Effector memory CD8-positive, alpha-beta T cell (primary cell): ENCODE measurements at regions not wholly inside any gene's neighbourhood (a gene's known extent, or its start where the extent isn't known, plus 50 kb on each side); places are given as distances from the start of the nearest gene placed in this dataset.
A peak's percentile ranks its signal among the peaks of the same experiment; 100 is the strongest.

ENCODE experiments used
- ATAC-seq: fragments of 150-1000 bp; cut with Tn5 transposase; replicated peaks from 2 replicates; pipeline ENCODE4 v1.10.0; 2021; ENCODE audit warnings: mild to moderate bottlenecking, moderate library complexity
- DNase-seq, 3 experiments: peaks; one replicate each; pipeline ENCODE4 v3.0.0; 2021
- H3K27ac Mint-ChIP-seq, 2 donors: one replicate each; pipeline ENCODE4 v1.8.0; 2022; ENCODE audit warnings: mild to moderate bottlenecking in 2 of 2, mixed read lengths in 2 of 2, moderate library complexity in 2 of 2
- H3K27me3 Mint-ChIP-seq, 2 donors: one replicate each; pipeline ENCODE4 v1.8.0; 2022; ENCODE audit warnings: mixed read lengths in 2 of 2
- H3K36me3 Mint-ChIP-seq: one replicate; pipeline ENCODE4 v1.8.0; 2022; ENCODE audit warnings: mild to moderate bottlenecking, moderate library complexity, mixed read lengths; ENCODE audit not compliant: insufficient read depth
- H3K4me1 Mint-ChIP-seq, 2 donors: one replicate each; pipeline ENCODE4 v1.8.0; 2022; ENCODE audit warnings: low read depth in 2 of 2, mixed read lengths in 2 of 2
- H3K4me3 Mint-ChIP-seq, 2 donors: one replicate each; pipeline ENCODE4 v1.8.0; 2022; ENCODE audit warnings: mild to moderate bottlenecking in 2 of 2, mixed read lengths in 2 of 2, moderate library complexity in 2 of 2
- H3K9me3 Mint-ChIP-seq, 2 donors: one replicate each; pipeline ENCODE4 v1.8.0; 2022; ENCODE audit warnings: mixed read lengths in 2 of 2

- H3K27me3 Mint-ChIP-seq: peaks cover 0 to 11% of the 10 kb centered on the region in 2 donors
- H3K27ac Mint-ChIP-seq: no peak overlapping the region
- H3K36me3 Mint-ChIP-seq: no peaks in the 10 kb centered on the region
- ATAC-seq (no peak), DNase-seq (no peak)
- no peaks in the 10 kb centered on the region for H3K9me3 Mint-ChIP-seq
- no peak overlapping the region for H3K4me3 Mint-ChIP-seq
- no peaks in the 10 kb centered on the region for H3K4me1 Mint-ChIP-seq
These were observed 137.3 kb upstream of the GOLIM4 start for GRCh38 chr3:168233001-168233400.

- no peak for DNase-seq
- Mint-ChIP-seq H3K27ac (no peak overlapping the region), H3K9me3 (no peaks in the 10 kb centered on the region), H3K4me1 (no peaks in the 10 kb centered on the region), H3K36me3 (no peaks in the 10 kb centered on the region), H3K27me3 (peaks cover 0 to 6% of the 10 kb centered on the region in 2 donors), H3K4me3 (no peak overlapping the region)
- ATAC-seq: no peak
These were observed 127.4 kb upstream of the GOLIM4 start for GRCh38 chr3:168223085-168223484.

- ATAC-seq (no peak), DNase-seq (no peak)
- H3K9me3 Mint-ChIP-seq: no peaks in the 10 kb centered on the region
- no peak overlapping the region for H3K27ac Mint-ChIP-seq
- no peak overlapping the region for H3K4me3 Mint-ChIP-seq
- peaks cover 2% of the 10 kb centered on the region for H3K36me3 Mint-ChIP-seq
- H3K27me3 Mint-ChIP-seq: peaks cover 0 to 6% of the 10 kb centered on the region in 2 donors
- H3K4me1 Mint-ChIP-seq: no peaks in the 10 kb centered on the region
These were observed 124.8 kb upstream of the GOLIM4 start for GRCh38 chr3:168220556-168220955.

DNA sequence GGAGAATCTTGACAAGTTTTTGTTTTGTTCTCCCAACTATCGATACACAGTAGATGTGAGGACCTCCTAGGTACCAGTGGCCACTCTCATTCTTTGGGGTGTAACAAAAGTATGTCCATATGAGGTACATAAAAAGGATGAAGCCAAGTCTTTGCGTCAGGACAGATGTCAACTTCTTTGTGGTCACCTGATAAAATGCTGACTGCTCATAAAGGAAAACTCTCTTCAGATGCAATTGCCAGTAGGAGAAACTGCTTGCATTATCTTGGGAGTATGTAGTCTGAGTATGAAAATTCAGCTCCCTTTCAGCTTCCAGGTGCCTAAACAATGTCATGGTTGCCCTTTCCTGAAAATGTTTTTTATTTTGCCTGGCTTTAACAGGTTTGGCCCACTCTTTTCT, 123.8 kb upstream of the GOLIM4 start:
- H3K27me3 Mint-ChIP-seq: peaks cover 0 to 6% of the 10 kb centered on the region in 2 donors
- H3K9me3 Mint-ChIP-seq: no peaks in the 10 kb centered on the region
- peaks cover 0 to 3% of the 10 kb centered on the region in 2 donors for H3K4me1 Mint-ChIP-seq
- peaks cover 2% of the 10 kb centered on the region for H3K36me3 Mint-ChIP-seq
- peak overlapping the region in 1 of 2 donors; percentile 17 for H3K27ac Mint-ChIP-seq
- no peak for ATAC-seq
- H3K4me3 Mint-ChIP-seq: no peak overlapping the region
- DNase-seq: no peak

GRCh38 chr3:168218600-168218999, 122.9 kb upstream of the GOLIM4 start:
- ATAC-seq: no peak
- no peak for DNase-seq
- Mint-ChIP-seq H3K4me3 (no peak overlapping the region), H3K27me3 (peaks cover 0 to 6% of the 10 kb centered on the region in 2 donors), H3K9me3 (no peaks in the 10 kb centered on the region), H3K27ac (no peak overlapping the region), H3K36me3 (peaks cover 2% of the 10 kb centered on the region), H3K4me1 (peaks cover 5 to 6% of the 10 kb centered on the region in 2 donors)

GRCh38 chr3:168216851-168217250, 121.1 kb upstream of the GOLIM4 start:
- no peaks in the 10 kb centered on the region for H3K9me3 Mint-ChIP-seq
- no peak for DNase-seq
- H3K36me3 Mint-ChIP-seq: peaks cover 2% of the 10 kb centered on the region
- H3K4me3 Mint-ChIP-seq: no peak overlapping the region
- H3K4me1 Mint-ChIP-seq: peaks cover 8 to 9% of the 10 kb centered on the region in 2 donors
- no peak overlapping the region for H3K27ac Mint-ChIP-seq
- no peak for ATAC-seq
- H3K27me3 Mint-ChIP-seq: peaks cover 0 to 4% of the 10 kb centered on the region in 2 donors

DNA sequence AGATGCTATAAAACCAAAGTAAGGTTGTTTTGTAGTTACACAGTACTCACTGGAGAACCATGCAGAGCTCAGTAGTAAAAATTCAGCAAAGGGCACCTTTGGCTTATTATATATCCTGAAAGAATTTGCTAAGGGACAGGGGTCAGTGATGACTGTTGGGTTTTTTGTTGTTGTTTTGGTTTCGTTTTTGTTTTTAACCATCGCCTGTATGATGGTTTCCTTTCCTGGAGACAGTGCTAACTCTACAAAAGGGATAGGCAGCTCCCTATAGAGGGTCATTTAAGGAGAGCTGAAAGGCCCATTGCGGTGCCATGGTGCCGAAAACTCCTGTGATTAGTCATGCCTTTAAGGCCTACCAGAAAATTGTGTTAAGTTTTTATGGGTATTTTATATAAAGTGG, 118.2 kb upstream of the GOLIM4 start:
- Mint-ChIP-seq H3K9me3 (no peaks in the 10 kb centered on the region), H3K36me3 (peaks cover 2% of the 10 kb centered on the region), H3K27me3 (no peaks in the 10 kb centered on the region), H3K4me1 (peaks cover 8 to 9% of the 10 kb centered on the region in 2 donors), H3K4me3 (peak overlapping the region; percentile 36 to 69), H3K27ac (peak overlapping the region; percentile 36 to 83)
- ATAC-seq: peak; percentile 47
- no peak for DNase-seq

DNA sequence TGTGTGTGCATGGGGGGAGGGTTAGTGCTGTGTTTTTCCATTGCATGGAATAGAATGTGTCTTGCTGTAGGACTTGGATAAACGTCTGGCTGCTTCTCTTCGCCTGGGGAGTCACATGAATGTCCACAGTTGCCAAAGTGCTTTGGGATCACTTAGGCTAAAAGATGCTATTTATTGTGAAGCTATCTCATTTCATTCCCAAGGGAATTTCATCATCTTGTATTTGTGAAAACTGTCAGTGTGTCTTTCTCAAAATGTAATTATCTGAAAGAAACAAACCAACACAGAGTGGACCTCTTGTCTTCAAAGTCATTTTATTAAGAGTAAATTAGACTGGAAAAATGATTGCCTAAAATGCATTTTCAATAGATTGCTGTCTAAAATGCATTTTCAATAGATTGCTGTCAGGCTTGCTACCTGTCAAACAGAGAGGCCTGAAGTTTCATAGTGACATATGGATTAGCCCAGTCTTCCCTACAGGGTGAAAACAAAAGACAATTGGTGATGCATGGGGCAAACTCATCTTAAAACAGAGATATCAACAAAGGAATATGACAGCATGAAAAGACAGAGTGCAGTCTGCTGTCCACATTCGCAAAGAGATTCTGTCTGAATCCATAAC, 117.1 kb upstream of the GOLIM4 start:
- no peaks in the 10 kb centered on the region for H3K9me3 Mint-ChIP-seq
- H3K4me3 Mint-ChIP-seq: peak overlapping the region in 1 of 2 donors; percentile 43
- peaks cover 2% of the 10 kb centered on the region for H3K36me3 Mint-ChIP-seq
- peaks cover 8 to 9% of the 10 kb centered on the region in 2 donors for H3K4me1 Mint-ChIP-seq
- ATAC-seq (no peak), DNase-seq (no peak)
- H3K27me3 Mint-ChIP-seq: no peaks in the 10 kb centered on the region
- H3K27ac Mint-ChIP-seq: no peak overlapping the region

DNA sequence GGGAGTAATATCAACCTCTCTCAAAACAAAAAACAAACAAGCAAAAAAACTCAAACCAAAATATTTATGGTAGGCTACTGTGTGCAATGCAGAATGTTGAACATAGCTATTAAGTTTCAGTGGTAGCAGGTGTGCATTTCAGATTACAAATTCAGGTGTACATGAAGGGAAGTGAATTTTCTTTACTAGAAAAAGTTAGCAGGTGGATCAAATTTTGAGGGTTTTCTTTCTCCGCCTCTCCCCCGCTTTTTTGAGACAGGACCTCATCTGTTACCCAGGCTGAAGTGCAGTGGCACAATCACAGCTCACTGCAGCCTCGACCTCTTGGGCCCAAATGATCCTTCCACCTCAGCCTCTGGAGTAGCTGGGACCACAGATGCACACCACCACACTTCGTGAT, 109.7 kb upstream of the GOLIM4 start:
- Mint-ChIP-seq H3K4me3 (no peak overlapping the region), H3K9me3 (no peaks in the 10 kb centered on the region), H3K27me3 (peaks cover 9 to 12% of the 10 kb centered on the region in 2 donors), H3K27ac (no peak overlapping the region), H3K36me3 (no peaks in the 10 kb centered on the region), H3K4me1 (no peaks in the 10 kb centered on the region)
- DNase-seq: no peak
- no peak for ATAC-seq

- H3K27me3 Mint-ChIP-seq: peaks cover 9 to 21% of the 10 kb centered on the region in 2 donors
- no peak for ATAC-seq
- DNase-seq: no peak
- no peaks in the 10 kb centered on the region for H3K9me3 Mint-ChIP-seq
- no peaks in the 10 kb centered on the region for H3K4me1 Mint-ChIP-seq
- no peaks in the 10 kb centered on the region for H3K36me3 Mint-ChIP-seq
- no peak overlapping the region for H3K4me3 Mint-ChIP-seq
- H3K27ac Mint-ChIP-seq: no peak overlapping the region
These were observed 101.4 kb upstream of the GOLIM4 start for GRCh38 chr3:168197162-168197561.

DNA sequence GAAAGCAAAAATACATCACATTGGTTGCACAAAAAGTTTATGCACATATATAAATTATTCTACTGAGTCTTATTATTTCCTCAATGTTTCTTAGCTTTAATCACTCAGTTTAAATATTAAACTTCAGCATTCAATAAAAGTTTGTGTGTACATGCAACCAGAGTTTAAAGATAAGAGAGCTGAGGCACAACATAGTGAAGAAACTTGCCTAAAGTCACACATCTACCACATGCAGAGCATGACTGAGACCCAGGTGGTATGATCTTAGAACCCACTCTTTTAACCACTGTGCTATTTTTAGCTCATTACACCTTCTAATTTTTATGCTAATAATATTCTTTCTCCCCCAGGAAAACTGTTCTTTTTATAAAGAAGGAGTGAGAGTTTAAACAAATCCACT, 96.1 kb upstream of the GOLIM4 start:
- H3K4me1 Mint-ChIP-seq: no peaks in the 10 kb centered on the region
- no peak overlapping the region for H3K27ac Mint-ChIP-seq
- DNase-seq (no peak), ATAC-seq (no peak)
- H3K9me3 Mint-ChIP-seq: no peaks in the 10 kb centered on the region
- H3K27me3 Mint-ChIP-seq: peaks cover 0 to 5% of the 10 kb centered on the region in 2 donors
- H3K4me3 Mint-ChIP-seq: no peak overlapping the region
- no peaks in the 10 kb centered on the region for H3K36me3 Mint-ChIP-seq

DNA sequence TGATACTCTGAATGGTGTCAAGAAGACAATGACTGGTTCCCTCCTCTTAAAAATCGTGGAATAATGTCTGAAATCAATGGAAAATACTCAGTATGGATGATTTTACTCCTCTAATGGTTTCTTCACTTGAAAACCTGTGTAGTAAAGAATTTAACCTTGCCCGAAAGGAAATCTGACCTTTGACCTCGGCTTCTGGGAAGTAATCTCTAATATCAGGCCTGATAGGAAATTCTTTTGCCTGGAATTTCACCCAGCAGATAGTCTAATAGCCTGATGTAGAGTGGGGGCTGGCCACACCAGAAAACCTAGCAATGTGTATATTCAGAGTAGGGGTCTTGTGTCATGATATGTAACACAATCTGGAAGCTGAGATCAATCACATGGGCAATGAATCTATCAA, 91.5 kb upstream of the GOLIM4 start:
- no peak overlapping the region for H3K27ac Mint-ChIP-seq
- no peak for ATAC-seq
- H3K4me1 Mint-ChIP-seq: no peaks in the 10 kb centered on the region
- no peak for DNase-seq
- H3K4me3 Mint-ChIP-seq: no peak overlapping the region
- H3K9me3 Mint-ChIP-seq: no peaks in the 10 kb centered on the region
- H3K36me3 Mint-ChIP-seq: no peaks in the 10 kb centered on the region
- H3K27me3 Mint-ChIP-seq: peaks cover 0 to 5% of the 10 kb centered on the region in 2 donors

GRCh38 chr3:168186293-168186983, 90.7 kb upstream of the GOLIM4 start:
- H3K27ac Mint-ChIP-seq: no peak overlapping the region
- no peaks in the 10 kb centered on the region for H3K36me3 Mint-ChIP-seq
- peaks cover 0 to 5% of the 10 kb centered on the region in 2 donors for H3K27me3 Mint-ChIP-seq
- ATAC-seq: no peak
- no peaks in the 10 kb centered on the region for H3K9me3 Mint-ChIP-seq
- H3K4me3 Mint-ChIP-seq: no peak overlapping the region
- DNase-seq: no peak
- H3K4me1 Mint-ChIP-seq: no peaks in the 10 kb centered on the region

DNA sequence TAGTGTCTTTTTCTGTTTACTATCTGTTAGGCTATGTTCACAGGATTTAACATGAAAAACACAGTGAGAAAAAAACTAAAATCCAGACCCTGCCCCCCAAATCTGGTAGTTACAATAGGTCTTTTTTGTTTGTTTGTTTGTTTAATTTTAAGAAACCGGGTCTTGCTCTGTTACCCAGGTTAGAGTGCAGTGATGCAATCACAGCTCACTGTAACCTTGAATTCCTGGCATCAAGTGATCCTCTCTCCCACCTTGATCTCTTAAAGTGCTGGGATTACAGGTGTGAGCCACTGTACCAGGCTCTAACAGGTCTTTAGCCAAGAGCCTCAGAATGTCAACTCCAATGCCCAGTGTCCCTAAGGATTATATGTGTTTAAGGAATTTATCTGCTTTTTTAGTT, 88.0 kb upstream of the GOLIM4 start:
- Mint-ChIP-seq H3K9me3 (no peaks in the 10 kb centered on the region), H3K27ac (no peak overlapping the region), H3K4me3 (no peak overlapping the region), H3K4me1 (no peaks in the 10 kb centered on the region), H3K27me3 (no peaks in the 10 kb centered on the region), H3K36me3 (no peaks in the 10 kb centered on the region)
- ATAC-seq: no peak
- DNase-seq: no peak
